Body of pancreas (tissue), 4 donors: ENCODE measurements at regions not wholly inside any gene's neighbourhood (a gene's known extent, or its start where the extent isn't known, plus 50 kb on each side); places are given as distances from the start of the nearest gene placed in this dataset.

Experiments
- ATAC-seq: fragments of 150-250 bp; one replicate; pipeline ENCODE4 v1.9.1; 2016
- DNase-seq, 4 donors: peaks; one replicate each; pipeline ENCODE4 v3.0.0-alpha.2; 2019
- H3K27ac ChIP-seq, 4 donors: fragments of 200-600 bp; sonication (generic); 1 replicate in 3 of 4; 2 replicates in 1 of 4; pipeline versions ENCODE4 v1.5.1 to v1.6.1; 2016 to 2019; ENCODE audit warnings: mild to moderate bottlenecking in 1 of 4, mixed read lengths in 1 of 4, moderate library complexity in 1 of 4
- H3K27me3 ChIP-seq, 2 donors: fragments of 200-600 bp; sonication (generic); one replicate each; pipeline ENCODE4 v1.6.0; 2016; ENCODE audit warnings: mild to moderate bottlenecking in 1 of 2
- H3K36me3 ChIP-seq, 2 donors: fragments of 200-600 bp; sonication (generic); replicated peaks in 1 of 2; 2 replicates each; pipeline ENCODE4 v1.5.1; 2016; ENCODE audit warnings: low read depth in 2 of 2; ENCODE audit not compliant: insufficient read depth in 1 of 2
- H3K4me1 ChIP-seq: fragments of 200-600 bp; sonication (generic); one replicate; pipeline ENCODE4 v1.6.0; 2016
- H3K4me3 ChIP-seq, 2 donors: fragments of 200-600 bp; sonication (generic); 1 replicate in 1 of 2; 2 replicates in 1 of 2; pipeline ENCODE4 v1.5.1; 2016 to 2019
- H3K9me3 ChIP-seq, 3 donors: fragments of 200-600 bp; sonication (generic); 1 replicate in 2 of 3; 2 replicates in 1 of 3; pipeline ENCODE4 v1.5.1; 2016
- CTCF ChIP-seq, 7 experiments: fragments of 450-650 bp in 4 of 7; fragments of 200-600 bp in 3 of 7; sonication (generic) in 3 of 7; IDR thresholded peaks; one replicate each; pipeline ENCODE4 v1.5.1; 2016 to 2019; ENCODE audit warnings: antibody characterized with exemption in 7 of 7
- POLR2A ChIP-seq, 3 donors: fragments of 450-650 bp; IDR thresholded peaks; one replicate each; pipeline ENCODE4 v1.6.1; 2016; ENCODE audit warnings: antibody characterized with exemption in 3 of 3, mild to moderate bottlenecking in 2 of 3
- WGBS, 2 donors: methylation state at CpG; one replicate each; pipeline ENCODE4 v1.1.5; 2017; 5-methylcytosine and 5-hydroxymethylcytosine counted together
- intact Hi-C: fragments of 100-400 bp; cut with DNase I; formaldehyde crosslinking; loops from one replicate; pipeline ENCODE4 v1.15.1; 2023

- 66 to 67% methylated on average over 3 of the region's 3 CpGs for WGBS, 2 donors
- H3K4me1 ChIP-seq: peaks cover 25% of the 10 kb centered on the region
- H3K27me3 ChIP-seq: no peaks in the 10 kb centered on the region
- H3K4me3 ChIP-seq: no peak overlapping the region
- ATAC-seq: no peak
- intact Hi-C loops: no loop called here
- H3K36me3 ChIP-seq: no peaks in the 10 kb centered on the region
- no peak for DNase-seq
- H3K9me3 ChIP-seq: no peaks in the 10 kb centered on the region
- no peak overlapping the region for H3K27ac ChIP-seq
- TF ChIP-seq CTCF (IDR thresholded peaks at IDR 0.05) (no peak), POLR2A (IDR thresholded peaks at IDR 0.05) (no peak)
Observed at GRCh38 chr5:163383754-163384153, 53.6 kb upstream of the CCNG1 start.

GRCh38 chr5:163384669-163385068 lies 52.7 kb upstream of the CCNG1 start:
- H3K4me1 ChIP-seq: peaks cover 20% of the 10 kb centered on the region
- TF ChIP-seq POLR2A (IDR thresholded peaks at IDR 0.05) (no peak), CTCF (IDR thresholded peaks at IDR 0.05) (no peak)
- DNase-seq: no peak
- H3K9me3 ChIP-seq: no peaks in the 10 kb centered on the region
- 36 to 38% methylated on average over 4 of the region's 4 CpGs for WGBS, 2 donors
- no peaks in the 10 kb centered on the region for H3K36me3 ChIP-seq
- H3K27me3 ChIP-seq: no peaks in the 10 kb centered on the region
- no peak overlapping the region for H3K27ac ChIP-seq
- ATAC-seq: peak; percentile 50
- no peak overlapping the region for H3K4me3 ChIP-seq
- intact Hi-C loops: no loop called here

GRCh38 chr5:163385271-163385670 lies 52.1 kb upstream of the CCNG1 start:
- Histone ChIP-seq H3K4me3 (no peak overlapping the region), H3K27me3 (no peaks in the 10 kb centered on the region), H3K36me3 (no peaks in the 10 kb centered on the region), H3K9me3 (no peaks in the 10 kb centered on the region), H3K4me1 (peaks cover 14% of the 10 kb centered on the region), H3K27ac (no peak overlapping the region)
- WGBS, 2 donors: 72 to 77% methylated on average over 5 of the region's 5 CpGs
- no peak for ATAC-seq
- DNase-seq: peak in 1 of 4 donors; percentile 7
- TF ChIP-seq POLR2A (IDR thresholded peaks at IDR 0.05): no peak
- TF ChIP-seq CTCF (IDR thresholded peaks at IDR 0.05): no peak
- intact Hi-C loops: no loop called here

- no peaks in the 10 kb centered on the region for H3K9me3 ChIP-seq
- WGBS, 2 donors: 73 to 83% methylated on average over 1 of the region's 1 CpG
- TF ChIP-seq CTCF (IDR thresholded peaks at IDR 0.05) (no peak), POLR2A (IDR thresholded peaks at IDR 0.05) (no peak)
- DNase-seq (no peak), ATAC-seq (no peak)
- no peaks in the 10 kb centered on the region for H3K36me3 ChIP-seq
- H3K27me3 ChIP-seq: no peaks in the 10 kb centered on the region
- no peak overlapping the region for H3K4me3 ChIP-seq
- intact Hi-C loops: no loop called here
- peaks cover 13% of the 10 kb centered on the region for H3K4me1 ChIP-seq
- no peak overlapping the region for H3K27ac ChIP-seq
Observed at GRCh38 chr5:163385824-163386223, 51.6 kb upstream of the CCNG1 start.

- TF ChIP-seq CTCF (IDR thresholded peaks at IDR 0.05): no peak
- TF ChIP-seq POLR2A (IDR thresholded peaks at IDR 0.05): no peak
- Histone ChIP-seq H3K27ac (no peak overlapping the region), H3K27me3 (no peaks in the 10 kb centered on the region), H3K9me3 (no peaks in the 10 kb centered on the region), H3K4me1 (peaks cover 13% of the 10 kb centered on the region), H3K36me3 (no peaks in the 10 kb centered on the region), H3K4me3 (no peak overlapping the region)
- intact Hi-C loops: no loop called here
- no peak for ATAC-seq
- no peak for DNase-seq
Observed at GRCh38 chr5:163386352-163386751, 51.0 kb upstream of the CCNG1 start.
